ENCODE measurements at regions not wholly inside any gene's neighbourhood (a gene's known extent, or its start where the extent isn't known, plus 50 kb on each side); places are given as distances from the start of the nearest gene placed in this dataset.

DNA sequence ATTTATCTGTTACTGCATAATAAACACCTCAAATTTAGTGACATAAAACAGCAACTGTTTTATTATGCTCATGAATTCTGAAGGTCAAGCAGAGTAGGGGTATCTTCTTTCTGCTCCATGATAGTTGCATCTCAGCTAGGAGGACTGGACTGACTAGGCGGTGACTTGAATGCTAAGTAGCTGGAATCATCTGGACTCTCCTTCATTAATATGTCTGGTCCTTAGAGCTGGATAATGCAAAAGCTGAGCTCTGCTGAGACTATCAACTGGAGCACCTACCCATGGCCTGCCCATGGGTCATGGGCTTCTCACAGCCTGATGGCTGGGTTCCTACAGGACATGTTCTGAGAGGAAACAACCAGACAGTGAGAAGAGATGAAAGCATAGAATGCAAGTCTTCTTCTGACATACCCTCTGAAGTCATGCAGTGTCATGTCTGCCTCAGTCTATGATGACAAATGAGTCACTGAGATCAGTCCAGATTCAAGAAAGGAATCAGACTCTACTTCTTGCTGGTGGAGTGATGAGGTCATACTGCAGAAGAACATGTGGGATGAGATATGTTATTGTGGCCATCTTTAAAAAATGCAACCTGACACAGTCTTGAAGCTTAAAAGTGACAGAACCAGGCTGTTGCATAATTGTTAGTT is 174.2 kb upstream of the OSR1 start:
- TF ChIP-seq CTCF (IDR thresholded peaks at IDR 0.05), result no peak
- H3K27me3 ChIP-seq (ENCODE audit: insufficient read depth in 3 of 3, low read length in 2 of 3), result no peaks in the 10 kb centered on the region
- H3K4me1 ChIP-seq, result peaks cover 5% of the 10 kb centered on the region
- ATAC-seq (no peak), DNase-seq (no peak)
- WGBS, 3 donors, result 96 to 100% (median 97%) methylated on average over 1 of the region's 1 CpG
- H3K27ac ChIP-seq, result no peak overlapping the region
- intact Hi-C loops (cut with DNase I), result no loop called here
- no peaks in the 10 kb centered on the region for H3K9me3 ChIP-seq
- no peaks in the 10 kb centered on the region for H3K36me3 ChIP-seq (ENCODE audit: insufficient read depth in 1 of 2, low read depth in 1 of 2)
- no peak overlapping the region for H3K4me3 ChIP-seq

GRCh38 chr2:19529677-19530076 is 171.3 kb upstream of the OSR1 start:
- ATAC-seq (no peak), DNase-seq (no peak)
- H3K4me1 ChIP-seq, result no peaks in the 10 kb centered on the region
- 69 to 80% (median 77%) methylated on average over 3 of the region's 3 CpGs for WGBS, 3 donors
- intact Hi-C loops (cut with DNase I), result no loop called here
- no peak overlapping the region for H3K27ac ChIP-seq
- no peaks in the 10 kb centered on the region for H3K9me3 ChIP-seq
- no peaks in the 10 kb centered on the region for H3K27me3 ChIP-seq (ENCODE audit: insufficient read depth in 3 of 3, low read length in 2 of 3)
- no peaks in the 10 kb centered on the region for H3K36me3 ChIP-seq (ENCODE audit: insufficient read depth in 1 of 2, low read depth in 1 of 2)
- no peak overlapping the region for H3K4me3 ChIP-seq
- TF ChIP-seq CTCF (IDR thresholded peaks at IDR 0.05), result no peak

DNA sequence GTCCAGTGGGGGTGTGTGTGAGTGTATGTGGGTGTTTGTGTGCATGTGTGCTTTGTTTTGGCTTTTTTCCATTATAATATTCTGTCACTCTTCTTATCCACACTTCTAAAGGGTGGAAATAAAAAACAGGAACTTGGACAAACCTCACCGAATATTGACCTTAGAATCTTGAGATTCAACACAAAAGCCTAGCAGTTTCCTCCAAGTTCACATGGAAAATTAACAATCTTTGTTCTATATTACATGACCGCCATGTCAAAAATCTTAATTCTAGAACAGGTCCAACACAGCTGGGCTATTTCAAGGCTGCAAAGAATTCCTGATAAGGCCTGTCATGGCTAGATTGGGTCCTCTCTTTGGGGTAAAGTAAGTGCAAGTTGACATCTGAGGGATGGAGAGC is 169.3 kb upstream of the OSR1 start:
- ATAC-seq, result no peak
- Histone ChIP-seq H3K27me3 (ENCODE audit: insufficient read depth in 3 of 3, low read length in 2 of 3) (no peaks in the 10 kb centered on the region), H3K27ac (no peak overlapping the region), H3K4me1 (no peaks in the 10 kb centered on the region), H3K36me3 (ENCODE audit: insufficient read depth in 1 of 2, low read depth in 1 of 2) (no peaks in the 10 kb centered on the region), H3K4me3 (no peak overlapping the region), H3K9me3 (no peaks in the 10 kb centered on the region)
- WGBS, 3 donors, result 87 to 89% (median 89%) methylated on average over 2 of the region's 2 CpGs
- no peak for TF ChIP-seq CTCF (IDR thresholded peaks at IDR 0.05)
- DNase-seq, result no peak
- intact Hi-C loops (cut with DNase I), result no loop called here

DNA sequence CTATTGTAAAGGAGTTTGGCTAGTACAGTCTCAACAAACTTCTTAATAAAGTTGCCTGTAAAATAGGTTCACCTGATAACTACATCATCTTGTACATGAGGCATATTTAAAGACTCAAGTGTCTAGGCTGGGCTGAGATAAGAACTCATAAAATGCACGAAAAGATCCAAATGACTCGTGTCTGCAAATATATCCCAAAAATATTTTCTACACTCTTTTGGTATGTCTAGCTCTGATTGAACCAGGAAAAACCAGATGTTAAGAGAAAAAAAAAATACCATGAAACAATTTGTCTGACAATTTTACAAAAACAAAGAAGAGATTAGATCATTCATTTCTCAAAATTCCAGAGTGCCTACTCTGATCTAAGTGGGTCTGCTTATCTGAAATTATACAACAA is 166.9 kb upstream of the OSR1 start:
- no peaks in the 10 kb centered on the region for H3K4me1 ChIP-seq
- no peaks in the 10 kb centered on the region for H3K9me3 ChIP-seq
- DNase-seq (no peak), ATAC-seq (no peak)
- no peak for TF ChIP-seq CTCF (IDR thresholded peaks at IDR 0.05)
- H3K36me3 ChIP-seq (ENCODE audit: insufficient read depth in 1 of 2, low read depth in 1 of 2), result no peaks in the 10 kb centered on the region
- WGBS, 3 donors, result 31 to 66% (median 40%) methylated on average over 2 of the region's 2 CpGs
- intact Hi-C loops (cut with DNase I), result no loop called here
- no peak overlapping the region for H3K27ac ChIP-seq
- no peak overlapping the region for H3K4me3 ChIP-seq
- no peaks in the 10 kb centered on the region for H3K27me3 ChIP-seq (ENCODE audit: insufficient read depth in 3 of 3, low read length in 2 of 3)

DNA sequence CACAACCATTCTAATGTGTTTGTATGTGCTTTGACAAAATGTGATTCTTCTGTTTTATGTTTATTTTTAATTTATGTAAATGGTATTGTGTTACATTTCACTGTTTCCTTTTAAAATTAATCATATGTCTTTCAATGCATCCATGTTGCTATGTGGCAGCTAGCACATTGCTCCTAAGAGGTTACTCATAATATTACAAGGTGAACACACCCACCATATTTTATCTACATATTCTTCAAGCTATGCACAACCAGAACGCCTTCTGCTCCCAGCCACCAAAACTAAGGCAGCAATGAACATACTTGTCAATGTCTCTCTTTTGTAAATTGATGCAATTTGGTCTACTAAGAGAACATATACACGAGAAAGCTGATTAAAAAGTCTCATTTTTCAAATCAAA is 160.6 kb upstream of the OSR1 start:
- intact Hi-C loops (cut with DNase I), result no loop called here
- H3K27ac ChIP-seq, result no peak overlapping the region
- no peak overlapping the region for H3K4me3 ChIP-seq
- H3K4me1 ChIP-seq, result no peaks in the 10 kb centered on the region
- TF ChIP-seq CTCF (IDR thresholded peaks at IDR 0.05), result no peak
- no peaks in the 10 kb centered on the region for H3K9me3 ChIP-seq
- no peaks in the 10 kb centered on the region for H3K27me3 ChIP-seq (ENCODE audit: insufficient read depth in 3 of 3, low read length in 2 of 3)
- no peak for DNase-seq
- 67 to 74% (median 71%) methylated on average over 2 of the region's 2 CpGs for WGBS, 3 donors
- H3K36me3 ChIP-seq (ENCODE audit: insufficient read depth in 1 of 2, low read depth in 1 of 2), result no peaks in the 10 kb centered on the region
- no peak for ATAC-seq
